Psoas muscle (tissue), 7 donors: ENCODE measurements at regions not wholly inside any gene's neighbourhood (a gene's known extent, or its start where the extent isn't known, plus 50 kb on each side); places are given as distances from the start of the nearest gene placed in this dataset.

Experiments
- ATAC-seq, 4 donors: fragments of 200-7000 bp; cut with Tn5 transposase; one replicate each; pipeline ENCODE4 v1.9.1; 2020; ENCODE audit warnings: moderate library complexity in 3 of 4, mild to moderate bottlenecking in 2 of 4
- DNase-seq, 2 donors: peaks; one replicate each; pipeline ENCODE4 v3.0.0-alpha.2; 2020
- H3K27ac ChIP-seq: fragments of 200-600 bp; one replicate; pipeline ENCODE4 v1.8.0; 2022
- H3K27me3 ChIP-seq, 3 donors: fragments of 200-600 bp in 1 of 3; one replicate each; pipeline versions ENCODE4 v1.6.1 to v1.8.0; 2013 to 2022; ENCODE audit warnings: low read length in 2 of 3, mild to moderate bottlenecking in 2 of 3, moderate library complexity in 1 of 3; ENCODE audit not compliant: insufficient read depth in 3 of 3
- H3K36me3 ChIP-seq, 2 donors: fragments of 200-600 bp in 1 of 2; one replicate each; pipeline versions ENCODE4 v1.6.1 to v1.8.0; 2013 to 2022; ENCODE audit warnings: low read depth in 1 of 2, mild to moderate bottlenecking in 1 of 2, moderate library complexity in 1 of 2; ENCODE audit not compliant: insufficient read depth in 1 of 2
- H3K4me1 ChIP-seq: fragments of 200-600 bp; one replicate; pipeline ENCODE4 v1.8.0; 2022
- H3K4me3 ChIP-seq: fragments of 200-600 bp; one replicate; pipeline ENCODE4 v1.8.0; 2022; ENCODE audit warnings: mild to moderate bottlenecking
- H3K9me3 ChIP-seq: fragments of 200-600 bp; one replicate; pipeline ENCODE4 v1.8.0; 2022
- CTCF ChIP-seq: fragments of 200-600 bp; IDR thresholded peaks from one replicate; pipeline ENCODE4 v1.8.0; 2022; ENCODE audit warnings: antibody characterized with exemption
- WGBS, 3 donors: extraction: QIAGEN DNeasy Blood & Tissue Kit; methylation state at CpG; one replicate each; pipeline versions ENCODE4 v1.1.6 to v1.1.7; 2013; 5-methylcytosine and 5-hydroxymethylcytosine counted together
- intact Hi-C, 2 donors: fragments of 100-400 bp; cut with DNase I; formaldehyde crosslinking; loops; one replicate each; pipeline versions ENCODE4 v1.11.0 to v1.14.2; 2022
- donor health status: healthy with polysubstance abuse.
- donor health status: DM: no; HTN: no; CAD: no; lungs with moderate emphysema.
- donor health status: Bipolar disorder and iron deficiency.
- donor health status: healthy.
- donor health status: DM: yes; HTN: yes; CAD: no.
- donor health status: DM: no; HTN: no; CAD: no.
- donor health status: DM: yes; HTN: yes; CAD: no.

DNA sequence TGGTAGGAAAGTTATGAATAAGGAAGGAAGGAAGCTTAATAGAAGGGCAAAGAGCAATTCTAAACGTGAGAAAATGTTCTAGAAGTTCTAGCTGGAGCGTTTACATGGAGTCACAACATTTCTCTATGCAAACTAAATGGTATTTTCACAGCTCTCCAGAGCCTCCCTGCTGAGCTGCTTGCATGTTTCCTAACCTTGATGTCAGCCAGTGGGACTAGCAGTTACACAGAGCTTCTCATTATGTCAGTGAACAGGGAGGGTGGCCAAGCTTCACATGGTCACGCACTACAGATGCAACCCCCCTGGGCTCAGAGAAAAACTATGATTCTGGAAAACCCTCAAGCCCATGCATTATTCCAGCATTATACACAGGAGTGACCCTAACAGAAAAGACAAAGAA, 153.4 kb upstream of the CCDC150 start:
- ATAC-seq (no peak), DNase-seq (no peak)
- Histone ChIP-seq H3K9me3 (no peaks in the 10 kb centered on the region), H3K27ac (no peak overlapping the region), H3K36me3 (no peaks in the 10 kb centered on the region), H3K4me3 (no peak overlapping the region), H3K4me1 (no peaks in the 10 kb centered on the region), H3K27me3 (no peaks in the 10 kb centered on the region)
- intact Hi-C loops: no loop called here
- TF ChIP-seq CTCF: no peak
- 61 to 72% (median 64%) methylated on average over 3 of the region's 3 CpGs for WGBS, 3 donors

DNA sequence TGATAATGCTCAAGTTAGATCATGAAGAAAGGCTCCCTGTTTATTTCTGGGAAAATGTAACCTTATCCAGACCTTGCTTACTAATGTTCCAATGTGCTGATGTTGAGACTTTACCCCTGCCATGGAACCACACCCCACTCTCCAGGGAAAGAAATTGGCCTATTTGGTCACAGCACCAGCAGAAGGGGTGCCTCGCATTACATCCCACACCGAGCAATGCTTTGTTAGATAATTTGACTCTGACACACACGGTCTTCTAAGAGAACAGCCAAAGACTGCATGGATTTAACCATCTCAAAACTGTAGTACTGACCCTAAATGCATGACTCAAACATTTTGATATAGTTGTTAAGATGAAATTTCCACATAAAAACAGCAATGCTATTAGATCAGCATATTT, 152.1 kb upstream of the CCDC150 start:
- no peaks in the 10 kb centered on the region for H3K36me3 ChIP-seq
- H3K4me3 ChIP-seq: no peak overlapping the region
- DNase-seq (no peak), ATAC-seq (no peak)
- TF ChIP-seq CTCF: no peak
- H3K4me1 ChIP-seq: no peaks in the 10 kb centered on the region
- no peak overlapping the region for H3K27ac ChIP-seq
- 19 to 28% (median 25%) methylated on average over 3 of the region's 3 CpGs for WGBS, 3 donors
- intact Hi-C loops: no loop called here
- no peaks in the 10 kb centered on the region for H3K27me3 ChIP-seq
- no peaks in the 10 kb centered on the region for H3K9me3 ChIP-seq

GRCh38 chr2:196489371-196489770, 150.1 kb upstream of the CCDC150 start:
- ATAC-seq (no peak), DNase-seq (no peak)
- H3K4me3 ChIP-seq: no peak overlapping the region
- TF ChIP-seq CTCF: no peak
- H3K36me3 ChIP-seq: no peaks in the 10 kb centered on the region
- intact Hi-C loops: no loop called here
- H3K27me3 ChIP-seq: no peaks in the 10 kb centered on the region
- no peak overlapping the region for H3K27ac ChIP-seq
- no peaks in the 10 kb centered on the region for H3K4me1 ChIP-seq
- no peaks in the 10 kb centered on the region for H3K9me3 ChIP-seq
- WGBS, 3 donors: 73 to 85% (median 83%) methylated on average over 1 of the region's 1 CpG

- TF ChIP-seq CTCF: no peak
- H3K4me3 ChIP-seq: no peak overlapping the region
- 84 to 86% (median 86%) methylated on average over 3 of the region's 3 CpGs for WGBS, 3 donors
- ATAC-seq: no peak
- no peaks in the 10 kb centered on the region for H3K4me1 ChIP-seq
- no peaks in the 10 kb centered on the region for H3K36me3 ChIP-seq
- no peaks in the 10 kb centered on the region for H3K27me3 ChIP-seq
- no peaks in the 10 kb centered on the region for H3K9me3 ChIP-seq
- DNase-seq: no peak
- no peak overlapping the region for H3K27ac ChIP-seq
- intact Hi-C loops: no loop called here
Measured at GRCh38 chr2:196492946-196493345, 146.6 kb upstream of the CCDC150 start.

GRCh38 chr2:196498962-196499361, 140.6 kb upstream of the CCDC150 start:
- H3K4me3 ChIP-seq: no peak overlapping the region
- TF ChIP-seq CTCF: no peak
- no peak for ATAC-seq
- WGBS, 3 donors: 85 to 92% (median 85%) methylated on average over 3 of the region's 3 CpGs
- no peak for DNase-seq
- no peaks in the 10 kb centered on the region for H3K27me3 ChIP-seq
- H3K27ac ChIP-seq: no peak overlapping the region
- no peaks in the 10 kb centered on the region for H3K36me3 ChIP-seq
- peaks cover 17% of the 10 kb centered on the region for H3K9me3 ChIP-seq
- H3K4me1 ChIP-seq: no peaks in the 10 kb centered on the region
- intact Hi-C loops: no loop called here
